SK-N-SH treated with all-trans-retinoic acid at 6 μM for 48 hours (cell line): ENCODE measurements at regions not wholly inside any gene's neighbourhood (a gene's known extent, or its start where the extent isn't known, plus 50 kb on each side); places are given as distances from the start of the nearest gene placed in this dataset.

Experiments used
- ATAC-seq: fragments of 200-7000 bp; cut with Tn5 transposase; 3 replicates; pipeline ENCODE4 v1.9.1; 2020; ENCODE audit warnings: mild to moderate bottlenecking, moderate library complexity
- ARNTL ChIP-seq: fragments of 450-650 bp; formaldehyde crosslinking; IDR thresholded peaks from 2 replicates; pipeline ENCODE4 v1.5.0; 2020; ENCODE audit warnings: low read depth, mild to moderate bottlenecking, moderate library complexity, borderline replicate concordance
- ESRRG ChIP-seq: fragments of 250-450 bp; sonication (Bioruptor Pico); IDR thresholded peaks from 2 replicates; pipeline ENCODE4 v1.6.1; 2021; ENCODE audit warnings: mild to moderate bottlenecking
- GLIS3 ChIP-seq: fragments of 250-450 bp; sonication (Bioruptor Pico); IDR thresholded peaks from 2 replicates; pipeline ENCODE4 v1.5.0; 2020; ENCODE audit warnings: mild to moderate bottlenecking, moderate library complexity
- ISL1 ChIP-seq: fragments of 250-450 bp; sonication (Bioruptor Pico); IDR thresholded peaks from 2 replicates; pipeline ENCODE4 v2.1.2; 2022; ENCODE audit warnings: mild to moderate bottlenecking, moderate library complexity
- OSR1 ChIP-seq: fragments of 250-450 bp; sonication (Bioruptor Pico); IDR thresholded peaks from 2 replicates; pipeline ENCODE4 v1.8.0; 2022; ENCODE audit warnings: moderate library complexity, mild to moderate bottlenecking, inconsistent platforms
- PPARA ChIP-seq: fragments of 250-450 bp; sonication (Bioruptor Pico); IDR thresholded peaks from 2 replicates; pipeline ENCODE4 v1.5.0; 2020; ENCODE audit warnings: mild to moderate bottlenecking, borderline replicate concordance
- RARB ChIP-seq: fragments of 250-450 bp; sonication (Bioruptor Pico); IDR thresholded peaks from 2 replicates; pipeline ENCODE4 v1.8.0; 2021; ENCODE audit warnings: mild to moderate bottlenecking, moderate library complexity
- SNAI2 ChIP-seq: fragments of 250-450 bp; sonication (Bioruptor Pico); IDR thresholded peaks from 2 replicates; pipeline ENCODE4 v1.5.0; 2020; ENCODE audit warnings: mild to moderate bottlenecking, moderate library complexity
- TCF4 ChIP-seq: fragments of 250-450 bp; sonication (Bioruptor Pico); IDR thresholded peaks from 2 replicates; pipeline ENCODE4 v1.8.0; 2021; ENCODE audit warnings: mild to moderate bottlenecking, moderate library complexity, borderline replicate concordance
- TOX ChIP-seq: fragments of 250-450 bp; sonication (Bioruptor Pico); IDR thresholded peaks from 2 replicates; pipeline ENCODE4 v1.8.0; 2021; ENCODE audit warnings: mild to moderate bottlenecking, moderate library complexity, borderline replicate concordance
- ZC3H10 ChIP-seq: fragments of 250-450 bp; sonication (Bioruptor Pico); IDR thresholded peaks from 2 replicates; pipeline ENCODE4 v1.5.1; 2021; ENCODE audit warnings: mild to moderate bottlenecking, moderate library complexity
- ZFP3 ChIP-seq: fragments of 250-450 bp; sonication (Bioruptor Pico); IDR thresholded peaks from 2 replicates; pipeline ENCODE4 v1.5.0; 2020; ENCODE audit warnings: mild to moderate bottlenecking, moderate library complexity
- ZNF70 ChIP-seq: fragments of 450-650 bp; formaldehyde crosslinking; IDR thresholded peaks from 2 replicates; pipeline ENCODE4 v1.5.0; 2020; ENCODE audit warnings: mild to moderate bottlenecking, moderate library complexity
- ZNF8 ChIP-seq: fragments of 450-650 bp; formaldehyde crosslinking; IDR thresholded peaks from 2 replicates; pipeline ENCODE4 v1.5.0; 2020; ENCODE audit warnings: mild to moderate bottlenecking, moderate library complexity
- TF ChIP-seq, protein P1 (sequence below): fragments of 250-450 bp; sonication (Bioruptor Pico); IDR thresholded peaks from 2 replicates; pipeline ENCODE4 v1.5.0; 2020; ENCODE audit warnings: mild to moderate bottlenecking, moderate library complexity
- TF ChIP-seq, protein P2 (sequence below): fragments of 250-450 bp; sonication (Bioruptor Pico); IDR thresholded peaks from 2 replicates; pipeline ENCODE4 v1.8.0; 2020; ENCODE audit warnings: mild to moderate bottlenecking, moderate library complexity, borderline replicate concordance
- TF ChIP-seq, protein P3 (sequence below): fragments of 250-450 bp; sonication (Bioruptor Pico); IDR thresholded peaks from 2 replicates; pipeline ENCODE4 v1.8.0; 2021; ENCODE audit warnings: low read depth, mild to moderate bottlenecking, moderate library complexity, borderline replicate concordance
- TF ChIP-seq, protein P4 (sequence below): fragments of 250-450 bp; sonication (Bioruptor Pico); IDR thresholded peaks from 2 replicates; pipeline ENCODE4 v1.5.1; 2020; ENCODE audit warnings: low read depth, mild to moderate bottlenecking, moderate library complexity
- TF ChIP-seq, protein P5 (sequence below): fragments of 250-450 bp; sonication (Bioruptor Pico); IDR thresholded peaks from 2 replicates; pipeline ENCODE4 v1.5.1; 2021; ENCODE audit warnings: mild to moderate bottlenecking, moderate library complexity

DNA sequence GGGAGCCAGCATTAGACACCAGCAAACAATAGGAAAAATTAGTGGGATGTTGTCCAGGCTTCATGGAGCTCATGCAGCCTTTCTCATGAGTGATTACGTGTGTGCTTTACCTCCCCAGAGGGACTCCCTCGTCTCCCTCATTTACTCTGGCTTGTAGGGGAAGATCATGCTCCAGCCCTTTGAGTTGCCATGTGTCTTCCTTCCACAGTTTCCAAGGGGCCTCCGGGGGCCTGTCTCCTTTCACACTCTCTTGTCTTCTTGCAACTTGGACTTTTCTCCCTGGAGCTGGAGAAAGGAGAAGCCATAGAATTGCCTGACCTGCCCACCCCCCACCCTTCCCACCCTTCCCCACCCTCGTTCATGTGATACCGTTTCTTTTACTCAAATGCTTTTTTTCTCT lies 98.7 kb downstream of the FAM43A start:
- TF ChIP-seq ISL1 (CRISPR knock-in tag) (no peak), SNAI2 (CRISPR knock-in tag) (no peak), OSR1 (CRISPR knock-in tag) (no peak), ZFP3 (no peak), ZC3H10 (CRISPR knock-in tag) (no peak), ARNTL (CRISPR knock-in tag) (no peak), ZNF70 (CRISPR knock-in tag) (no peak)
- TF ChIP-seq, protein P1, sequence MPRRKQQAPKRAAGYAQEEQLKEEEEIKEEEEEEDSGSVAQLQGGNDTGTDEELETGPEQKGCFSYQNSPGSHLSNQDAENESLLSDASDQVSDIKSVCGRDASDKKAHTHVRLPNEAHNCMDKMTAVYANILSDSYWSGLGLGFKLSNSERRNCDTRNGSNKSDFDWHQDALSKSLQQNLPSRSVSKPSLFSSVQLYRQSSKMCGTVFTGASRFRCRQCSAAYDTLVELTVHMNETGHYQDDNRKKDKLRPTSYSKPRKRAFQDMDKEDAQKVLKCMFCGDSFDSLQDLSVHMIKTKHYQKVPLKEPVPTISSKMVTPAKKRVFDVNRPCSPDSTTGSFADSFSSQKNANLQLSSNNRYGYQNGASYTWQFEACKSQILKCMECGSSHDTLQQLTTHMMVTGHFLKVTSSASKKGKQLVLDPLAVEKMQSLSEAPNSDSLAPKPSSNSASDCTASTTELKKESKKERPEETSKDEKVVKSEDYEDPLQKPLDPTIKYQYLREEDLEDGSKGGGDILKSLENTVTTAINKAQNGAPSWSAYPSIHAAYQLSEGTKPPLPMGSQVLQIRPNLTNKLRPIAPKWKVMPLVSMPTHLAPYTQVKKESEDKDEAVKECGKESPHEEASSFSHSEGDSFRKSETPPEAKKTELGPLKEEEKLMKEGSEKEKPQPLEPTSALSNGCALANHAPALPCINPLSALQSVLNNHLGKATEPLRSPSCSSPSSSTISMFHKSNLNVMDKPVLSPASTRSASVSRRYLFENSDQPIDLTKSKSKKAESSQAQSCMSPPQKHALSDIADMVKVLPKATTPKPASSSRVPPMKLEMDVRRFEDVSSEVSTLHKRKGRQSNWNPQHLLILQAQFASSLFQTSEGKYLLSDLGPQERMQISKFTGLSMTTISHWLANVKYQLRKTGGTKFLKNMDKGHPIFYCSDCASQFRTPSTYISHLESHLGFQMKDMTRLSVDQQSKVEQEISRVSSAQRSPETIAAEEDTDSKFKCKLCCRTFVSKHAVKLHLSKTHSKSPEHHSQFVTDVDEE (CRISPR knock-in tag), result no peak
- no peak for ATAC-seq

DNA sequence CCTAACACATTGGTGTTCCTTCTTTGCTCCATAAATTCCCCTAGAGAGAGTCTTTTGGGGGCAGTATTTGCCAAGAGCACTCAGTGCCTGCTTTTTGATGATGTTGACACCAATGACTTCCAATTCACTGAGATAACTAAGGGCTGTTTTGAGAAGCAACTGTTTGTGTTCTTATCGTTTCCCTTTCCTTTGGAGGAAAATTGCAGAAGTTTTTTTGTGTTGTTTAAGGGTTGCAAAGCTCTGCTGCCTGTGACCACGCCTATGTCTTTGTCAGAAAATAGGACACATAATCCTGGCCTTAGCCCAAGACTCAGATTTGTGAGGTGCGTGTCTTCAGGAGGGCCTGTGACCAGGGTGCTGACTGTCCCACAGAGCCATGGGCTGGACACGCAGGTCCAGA lies 99.6 kb downstream of the FAM43A start:
- TF ChIP-seq PPARA (no peak), OSR1 (CRISPR knock-in tag) (no peak), ZFP3 (no peak), ZNF8 (CRISPR knock-in tag) (no peak), GLIS3 (CRISPR knock-in tag) (no peak), ESRRG (no peak)
- TF ChIP-seq, protein P2, sequence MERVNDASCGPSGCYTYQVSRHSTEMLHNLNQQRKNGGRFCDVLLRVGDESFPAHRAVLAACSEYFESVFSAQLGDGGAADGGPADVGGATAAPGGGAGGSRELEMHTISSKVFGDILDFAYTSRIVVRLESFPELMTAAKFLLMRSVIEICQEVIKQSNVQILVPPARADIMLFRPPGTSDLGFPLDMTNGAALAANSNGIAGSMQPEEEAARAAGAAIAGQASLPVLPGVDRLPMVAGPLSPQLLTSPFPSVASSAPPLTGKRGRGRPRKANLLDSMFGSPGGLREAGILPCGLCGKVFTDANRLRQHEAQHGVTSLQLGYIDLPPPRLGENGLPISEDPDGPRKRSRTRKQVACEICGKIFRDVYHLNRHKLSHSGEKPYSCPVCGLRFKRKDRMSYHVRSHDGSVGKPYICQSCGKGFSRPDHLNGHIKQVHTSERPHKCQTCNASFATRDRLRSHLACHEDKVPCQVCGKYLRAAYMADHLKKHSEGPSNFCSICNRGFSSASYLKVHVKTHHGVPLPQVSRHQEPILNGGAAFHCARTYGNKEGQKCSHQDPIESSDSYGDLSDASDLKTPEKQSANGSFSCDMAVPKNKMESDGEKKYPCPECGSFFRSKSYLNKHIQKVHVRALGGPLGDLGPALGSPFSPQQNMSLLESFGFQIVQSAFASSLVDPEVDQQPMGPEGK, result no peak
- TF ChIP-seq, all 23 proteins: peak for 0

DNA sequence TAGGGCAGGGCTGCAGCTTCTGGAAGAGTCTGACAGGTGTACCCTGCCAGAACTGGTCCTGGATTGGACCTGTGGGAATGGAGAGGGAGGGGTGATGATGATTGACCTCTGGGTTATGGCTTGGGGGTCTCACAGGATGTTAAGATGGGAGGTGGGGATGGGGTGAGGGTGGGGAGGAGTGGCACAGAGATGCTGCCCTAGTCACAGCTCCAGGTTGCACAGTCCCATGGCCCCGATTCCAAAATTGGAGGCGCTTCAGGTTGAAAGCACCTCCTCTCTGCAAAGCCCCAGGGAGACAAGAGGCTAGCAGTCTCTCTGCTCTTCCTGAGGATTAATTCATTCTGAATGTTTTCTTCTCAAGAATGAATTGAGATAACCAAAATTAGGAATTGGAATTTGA lies 101.4 kb downstream of the FAM43A start:
- ATAC-seq, result no peak
- TF ChIP-seq PPARA (no peak), RARB (CRISPR knock-in tag) (no peak), ZC3H10 (CRISPR knock-in tag) (no peak), ZNF8 (CRISPR knock-in tag) (no peak), GLIS3 (CRISPR knock-in tag) (no peak), OSR1 (CRISPR knock-in tag) (no peak), ZFP3 (no peak)
- TF ChIP-seq, protein P3, sequence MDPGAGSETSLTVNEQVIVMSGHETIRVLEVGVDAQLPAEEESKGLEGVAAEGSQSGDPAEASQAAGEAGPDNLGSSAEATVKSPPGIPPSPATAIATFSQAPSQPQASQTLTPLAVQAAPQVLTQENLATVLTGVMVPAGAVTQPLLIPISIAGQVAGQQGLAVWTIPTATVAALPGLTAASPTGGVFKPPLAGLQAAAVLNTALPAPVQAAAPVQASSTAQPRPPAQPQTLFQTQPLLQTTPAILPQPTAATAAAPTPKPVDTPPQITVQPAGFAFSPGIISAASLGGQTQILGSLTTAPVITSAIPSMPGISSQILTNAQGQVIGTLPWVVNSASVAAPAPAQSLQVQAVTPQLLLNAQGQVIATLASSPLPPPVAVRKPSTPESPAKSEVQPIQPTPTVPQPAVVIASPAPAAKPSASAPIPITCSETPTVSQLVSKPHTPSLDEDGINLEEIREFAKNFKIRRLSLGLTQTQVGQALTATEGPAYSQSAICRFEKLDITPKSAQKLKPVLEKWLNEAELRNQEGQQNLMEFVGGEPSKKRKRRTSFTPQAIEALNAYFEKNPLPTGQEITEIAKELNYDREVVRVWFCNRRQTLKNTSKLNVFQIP (CRISPR knock-in tag), result no peak
- TF ChIP-seq, protein P4, sequence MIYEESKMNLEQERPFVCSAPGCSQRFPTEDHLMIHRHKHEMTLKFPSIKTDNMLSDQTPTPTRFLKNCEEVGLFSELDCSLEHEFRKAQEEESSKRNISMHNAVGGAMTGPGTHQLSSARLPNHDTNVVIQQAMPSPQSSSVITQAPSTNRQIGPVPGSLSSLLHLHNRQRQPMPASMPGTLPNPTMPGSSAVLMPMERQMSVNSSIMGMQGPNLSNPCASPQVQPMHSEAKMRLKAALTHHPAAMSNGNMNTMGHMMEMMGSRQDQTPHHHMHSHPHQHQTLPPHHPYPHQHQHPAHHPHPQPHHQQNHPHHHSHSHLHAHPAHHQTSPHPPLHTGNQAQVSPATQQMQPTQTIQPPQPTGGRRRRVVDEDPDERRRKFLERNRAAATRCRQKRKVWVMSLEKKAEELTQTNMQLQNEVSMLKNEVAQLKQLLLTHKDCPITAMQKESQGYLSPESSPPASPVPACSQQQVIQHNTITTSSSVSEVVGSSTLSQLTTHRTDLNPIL, result no peak

More for the DNA sequence above, 99.6 kb downstream of the FAM43A start:
- ATAC-seq, result no peak

DNA sequence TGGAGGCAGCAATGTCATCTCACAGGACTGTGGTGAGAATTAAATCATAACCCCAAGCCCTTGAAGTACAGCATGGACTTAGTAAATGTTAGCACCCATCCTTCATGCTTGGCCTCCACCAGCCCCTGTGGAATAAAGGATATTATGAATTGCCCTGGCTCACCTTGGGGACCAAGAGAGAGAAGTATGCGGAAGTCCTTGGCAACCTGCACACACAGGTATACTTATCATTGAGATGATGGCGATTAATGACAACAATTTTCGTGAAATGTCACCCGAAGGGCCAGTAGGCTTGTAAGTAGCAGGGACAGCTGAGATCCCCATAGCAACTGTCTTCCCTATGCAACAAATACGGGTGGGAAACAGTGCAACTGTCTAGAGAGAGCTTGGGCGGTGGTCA lies 102.0 kb downstream of the FAM43A start:
- ATAC-seq, result no peak
- TF ChIP-seq ISL1 (CRISPR knock-in tag), result no peak
- no peak for TF ChIP-seq ZFP3
- no peak for TF ChIP-seq GLIS3 (CRISPR knock-in tag)
- TF ChIP-seq SNAI2 (CRISPR knock-in tag), result no peak

DNA sequence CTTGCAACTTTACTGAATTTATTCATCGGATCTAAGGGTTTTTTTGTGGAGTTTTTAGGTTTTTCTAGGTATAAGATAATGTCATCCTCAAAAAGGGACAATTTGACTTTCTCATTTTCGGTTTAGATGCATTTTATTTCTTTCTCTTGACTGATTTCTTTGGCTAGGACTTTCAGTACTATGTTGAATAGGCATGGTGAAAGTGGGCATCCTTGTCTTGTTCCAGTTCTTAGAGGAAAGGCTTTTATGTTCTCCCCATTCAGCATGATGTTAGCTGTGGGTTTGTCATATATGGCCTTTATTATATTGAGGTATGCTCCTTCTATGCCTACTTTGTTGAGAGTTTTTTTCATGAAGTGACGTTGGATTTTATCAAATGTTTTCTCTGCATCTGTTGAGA lies 106.7 kb downstream of the FAM43A start:
- no peak for ATAC-seq
- no peak for TF ChIP-seq ZC3H10 (CRISPR knock-in tag)
- no peak for TF ChIP-seq PPARA
- TF ChIP-seq OSR1 (CRISPR knock-in tag), result no peak
- TF ChIP-seq TCF4 (CRISPR knock-in tag), result no peak
- TF ChIP-seq, protein P1 (CRISPR knock-in tag), result no peak
- TF ChIP-seq TOX (CRISPR knock-in tag), result no peak
- TF ChIP-seq, protein P5, sequence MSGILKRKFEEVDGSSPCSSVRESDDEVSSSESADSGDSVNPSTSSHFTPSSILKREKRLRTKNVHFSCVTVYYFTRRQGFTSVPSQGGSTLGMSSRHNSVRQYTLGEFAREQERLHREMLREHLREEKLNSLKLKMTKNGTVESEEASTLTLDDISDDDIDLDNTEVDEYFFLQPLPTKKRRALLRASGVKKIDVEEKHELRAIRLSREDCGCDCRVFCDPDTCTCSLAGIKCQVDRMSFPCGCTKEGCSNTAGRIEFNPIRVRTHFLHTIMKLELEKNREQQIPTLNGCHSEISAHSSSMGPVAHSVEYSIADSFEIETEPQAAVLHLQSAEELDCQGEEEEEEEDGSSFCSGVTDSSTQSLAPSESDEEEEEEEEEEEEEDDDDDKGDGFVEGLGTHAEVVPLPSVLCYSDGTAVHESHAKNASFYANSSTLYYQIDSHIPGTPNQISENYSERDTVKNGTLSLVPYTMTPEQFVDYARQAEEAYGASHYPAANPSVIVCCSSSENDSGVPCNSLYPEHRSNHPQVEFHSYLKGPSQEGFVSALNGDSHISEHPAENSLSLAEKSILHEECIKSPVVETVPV (CRISPR knock-in tag), result no peak
- TF ChIP-seq SNAI2 (CRISPR knock-in tag), result no peak
- no peak for TF ChIP-seq ARNTL (CRISPR knock-in tag)
- no peak for TF ChIP-seq GLIS3 (CRISPR knock-in tag)
- TF ChIP-seq ESRRG, result no peak
- TF ChIP-seq ZNF70 (CRISPR knock-in tag), result no peak
- TF ChIP-seq, protein P2, result no peak
